ENCODE measurements at regions not wholly inside any gene's neighbourhood (a gene's known extent, or its start where the extent isn't known, plus 50 kb on each side); places are given as distances from the start of the nearest gene placed in this dataset.

DNA sequence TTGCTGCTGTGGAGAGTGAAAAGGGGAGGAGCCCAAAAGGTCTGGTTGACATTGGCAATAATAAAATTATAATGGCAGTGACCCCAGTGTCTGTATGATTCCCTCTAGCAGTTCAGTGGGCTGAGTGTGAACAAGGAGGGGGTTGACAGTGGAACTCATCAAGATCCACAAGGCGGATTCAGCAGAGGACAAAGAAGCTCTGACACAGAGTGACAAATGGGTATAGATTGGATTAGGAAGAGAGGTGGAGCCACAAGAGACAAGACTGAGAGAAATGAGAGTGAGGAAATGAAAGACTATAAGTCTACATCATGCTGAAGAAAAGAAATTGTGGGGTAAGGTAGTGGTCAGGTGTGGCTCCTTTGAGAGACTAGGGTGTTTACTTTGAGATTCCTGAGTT, 58.9 kb downstream of the CCDC71L start:
- peaks cover 0 to 7% of the 10 kb centered on the region in 2 donors for H3K4me1 ChIP-seq (ENCODE audit: control insufficient read depth in 2 of 2, insufficient read depth in 2 of 2, low read length in 2 of 2)
- no peak overlapping the region for H3K9ac ChIP-seq (ENCODE audit: low read length)
- POLR2A ChIA-PET, result no interaction called here
- no peak overlapping the region for H3K4me3 ChIP-seq (ENCODE audit: control extremely low read depth in 1 of 5, extremely low read depth in 1 of 5, insufficient read depth in 1 of 5, low read depth in 2 of 5, low read length in 4 of 5)
- 92% methylated on average over 1 of the region's 1 CpG for WGBS (ENCODE audit: insufficient coverage)
- peaks cover 0 to 3% (median 0%) of the 10 kb centered on the region in 3 donors for H3K9me3 ChIP-seq (ENCODE audit: control extremely low read depth in 1 of 3, control insufficient read depth in 2 of 3, insufficient read depth in 1 of 3, low read length in 2 of 3)
- intact Hi-C loops (cut with micrococcal nuclease), result loop anchor here (5.0 kb wide), 1 partner anchor 320 kb away; the partner anchor contains the start of gene NAMPT
- DNase-seq (no peak), ATAC-seq (ENCODE audit: low read depth) (no peak)
- H4K20me1 ChIP-seq (ENCODE audit: control insufficient read depth, insufficient read depth, low read length, poor library complexity, severe bottlenecking), result no peaks in the 10 kb centered on the region
- no peak overlapping the region for H2AFZ ChIP-seq (ENCODE audit: insufficient read depth, low read depth, low read length, poor library complexity, severe bottlenecking)
- H3K4me2 ChIP-seq (replicated peaks; ENCODE audit: low read depth, low read length, poor library complexity, severe bottlenecking), result no peak overlapping the region
- no peak overlapping the region for H3K27ac ChIP-seq (ENCODE audit: low read length in 2 of 2)
- no peaks in the 10 kb centered on the region for H3K27me3 ChIP-seq (replicated peaks in 1 of 4; ENCODE audit: control extremely low read depth in 1 of 4, control insufficient read depth in 3 of 4, insufficient read depth in 4 of 4, low read length in 3 of 4)
- Mint-ChIP-seq H3K4me1 (peaks cover 6% of the 10 kb centered on the region), H3K9me3 (ENCODE audit: insufficient read depth) (no peaks in the 10 kb centered on the region), H3K27me3 (no peaks in the 10 kb centered on the region), H3K4me3 (no peak overlapping the region), H3K27ac (no peak overlapping the region)
- CTCF ChIA-PET, result no interaction called here
- no peaks in the 10 kb centered on the region for H3K79me2 ChIP-seq (ENCODE audit: control insufficient read depth, insufficient read depth, low read length)
- H3K36me3 ChIP-seq (replicated peaks in 1 of 2; ENCODE audit: control extremely low read depth in 1 of 2, control insufficient read depth in 1 of 2, extremely low read depth in 1 of 2, insufficient read depth in 2 of 2, low read length in 1 of 2), result no peaks in the 10 kb centered on the region
- TF ChIP-seq EZH2 (IDR thresholded peaks at IDR 0.05; ENCODE audit: borderline replicate concordance, insufficient read depth, low read depth, low read length, poor library complexity, severe bottlenecking), result no peak
- TF ChIP-seq, protein P1, sequence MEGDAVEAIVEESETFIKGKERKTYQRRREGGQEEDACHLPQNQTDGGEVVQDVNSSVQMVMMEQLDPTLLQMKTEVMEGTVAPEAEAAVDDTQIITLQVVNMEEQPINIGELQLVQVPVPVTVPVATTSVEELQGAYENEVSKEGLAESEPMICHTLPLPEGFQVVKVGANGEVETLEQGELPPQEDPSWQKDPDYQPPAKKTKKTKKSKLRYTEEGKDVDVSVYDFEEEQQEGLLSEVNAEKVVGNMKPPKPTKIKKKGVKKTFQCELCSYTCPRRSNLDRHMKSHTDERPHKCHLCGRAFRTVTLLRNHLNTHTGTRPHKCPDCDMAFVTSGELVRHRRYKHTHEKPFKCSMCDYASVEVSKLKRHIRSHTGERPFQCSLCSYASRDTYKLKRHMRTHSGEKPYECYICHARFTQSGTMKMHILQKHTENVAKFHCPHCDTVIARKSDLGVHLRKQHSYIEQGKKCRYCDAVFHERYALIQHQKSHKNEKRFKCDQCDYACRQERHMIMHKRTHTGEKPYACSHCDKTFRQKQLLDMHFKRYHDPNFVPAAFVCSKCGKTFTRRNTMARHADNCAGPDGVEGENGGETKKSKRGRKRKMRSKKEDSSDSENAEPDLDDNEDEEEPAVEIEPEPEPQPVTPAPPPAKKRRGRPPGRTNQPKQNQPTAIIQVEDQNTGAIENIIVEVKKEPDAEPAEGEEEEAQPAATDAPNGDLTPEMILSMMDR (IDR thresholded peaks at IDR 0.05), result no peak

DNA sequence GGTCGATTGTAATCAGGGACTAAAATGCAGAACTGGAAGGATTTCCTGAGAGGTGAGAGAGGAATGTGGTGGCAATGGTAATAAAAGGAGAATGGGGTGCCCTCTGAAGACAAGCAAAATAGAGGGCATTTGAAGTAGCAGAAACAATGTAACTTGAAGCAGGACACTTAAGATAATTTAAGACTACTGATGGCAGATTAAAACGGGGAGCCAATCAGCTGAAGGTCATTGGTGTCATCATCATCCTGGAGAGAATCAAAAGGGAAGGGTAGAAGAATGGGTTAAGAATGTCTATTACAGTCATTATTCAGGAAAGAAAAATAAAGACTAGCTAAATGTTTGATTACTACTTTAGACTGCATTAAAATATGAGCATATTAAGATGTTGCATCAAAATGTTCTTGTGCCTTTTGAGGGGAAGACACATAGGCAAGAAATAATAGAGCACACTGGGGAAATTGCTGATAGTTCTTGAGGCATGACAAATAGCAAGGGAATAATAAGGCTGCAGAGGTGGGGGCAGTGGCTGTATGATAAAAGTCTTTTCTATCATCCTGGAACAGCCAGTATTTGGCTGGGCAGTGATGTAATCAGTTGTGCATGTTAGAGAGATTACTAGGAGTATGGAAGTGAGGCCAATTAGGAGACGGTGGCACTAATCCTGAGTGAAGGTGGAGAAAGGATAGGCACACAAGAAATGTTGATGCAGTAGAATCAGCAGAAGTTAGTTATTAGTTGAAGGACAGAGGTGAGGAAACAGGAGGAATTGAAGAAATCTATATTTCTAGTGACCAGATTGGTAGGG, 60.2 kb downstream of the CCDC71L start:
- ChIA-PET CTCF (no interaction called here), POLR2A (no interaction called here)
- no peak overlapping the region for H2AFZ ChIP-seq (ENCODE audit: insufficient read depth, low read depth, low read length, poor library complexity, severe bottlenecking)
- H3K4me1 ChIP-seq (ENCODE audit: control insufficient read depth in 2 of 2, insufficient read depth in 2 of 2, low read length in 2 of 2), result peaks cover 0 to 7% of the 10 kb centered on the region in 2 donors
- 88% methylated on average over 3 of the region's 3 CpGs for WGBS (ENCODE audit: insufficient coverage)
- peaks cover 0 to 3% (median 0%) of the 10 kb centered on the region in 3 donors for H3K9me3 ChIP-seq (ENCODE audit: control extremely low read depth in 1 of 3, control insufficient read depth in 2 of 3, insufficient read depth in 1 of 3, low read length in 2 of 3)
- Mint-ChIP-seq H3K9me3 (ENCODE audit: insufficient read depth) (no peaks in the 10 kb centered on the region), H3K27ac (no peak overlapping the region), H3K4me1 (peaks cover 6% of the 10 kb centered on the region), H3K4me3 (no peak overlapping the region), H3K27me3 (no peaks in the 10 kb centered on the region)
- ATAC-seq (ENCODE audit: low read depth) (no peak), DNase-seq (no peak)
- no peak overlapping the region for H3K27ac ChIP-seq (ENCODE audit: low read length in 2 of 2)
- intact Hi-C loops (cut with micrococcal nuclease), result loop anchor here (5.0 kb wide), 1 partner anchor 318 kb away; the partner anchor contains the start of gene NAMPT
- H3K36me3 ChIP-seq (replicated peaks in 1 of 2; ENCODE audit: control extremely low read depth in 1 of 2, control insufficient read depth in 1 of 2, extremely low read depth in 1 of 2, insufficient read depth in 2 of 2, low read length in 1 of 2), result no peaks in the 10 kb centered on the region
- H3K9ac ChIP-seq (ENCODE audit: low read length), result no peak overlapping the region
- H3K4me2 ChIP-seq (replicated peaks; ENCODE audit: low read depth, low read length, poor library complexity, severe bottlenecking), result no peak overlapping the region
- H3K79me2 ChIP-seq (ENCODE audit: control insufficient read depth, insufficient read depth, low read length), result no peaks in the 10 kb centered on the region
- no peak overlapping the region for H3K4me3 ChIP-seq (ENCODE audit: control extremely low read depth in 1 of 5, extremely low read depth in 1 of 5, insufficient read depth in 1 of 5, low read depth in 2 of 5, low read length in 4 of 5)
- H3K27me3 ChIP-seq (replicated peaks in 1 of 4; ENCODE audit: control extremely low read depth in 1 of 4, control insufficient read depth in 3 of 4, insufficient read depth in 4 of 4, low read length in 3 of 4), result no peaks in the 10 kb centered on the region
- TF ChIP-seq, protein P1 (IDR thresholded peaks at IDR 0.05), result no peak
- no peak for TF ChIP-seq EZH2 (IDR thresholded peaks at IDR 0.05; ENCODE audit: borderline replicate concordance, insufficient read depth, low read depth, low read length, poor library complexity, severe bottlenecking)
- no peaks in the 10 kb centered on the region for H4K20me1 ChIP-seq (ENCODE audit: control insufficient read depth, insufficient read depth, low read length, poor library complexity, severe bottlenecking)
